ENCODE measurements at regions not wholly inside any gene's neighbourhood (a gene's known extent, or its start where the extent isn't known, plus 50 kb on each side); places are given as distances from the start of the nearest gene placed in this dataset.

- no peak for TF ChIP-seq CHD7 (IDR thresholded peaks at IDR 0.05; ENCODE audit: insufficient replicate concordance, low read length)
- no peak for TF ChIP-seq MAFK (IDR thresholded peaks at IDR 0.05; ENCODE audit: low read depth, low read length)
- TF ChIP-seq KDM4A (IDR thresholded peaks at IDR 0.05; ENCODE audit: low read depth, low read length, severe bottlenecking) = no peak
- no peak for TF ChIP-seq KDM5A (IDR thresholded peaks at IDR 0.05; ENCODE audit: low read length)
- no peak for TF ChIP-seq JUN (IDR thresholded peaks at IDR 0.05; ENCODE audit: low read depth, low read length)
- no peak for TF ChIP-seq SIRT6 (IDR thresholded peaks at IDR 0.05; ENCODE audit: low read length)
- TF ChIP-seq TAF7 (optimal IDR thresholded peaks at IDR 0.05; ENCODE audit: borderline replicate concordance, low read depth, low read length) = no peak
- no peak for TF ChIP-seq SP1 (IDR thresholded peaks at IDR 0.05; ENCODE audit: low read depth, low read length)
- no peak for TF ChIP-seq HDAC6 (IDR thresholded peaks at IDR 0.05; ENCODE audit: low read depth, low read length)
- TF ChIP-seq TBP (IDR thresholded peaks at IDR 0.05; ENCODE audit: low read depth, low read length) = no peak
- no peak for TF ChIP-seq NRF1 (IDR thresholded peaks at IDR 0.05; ENCODE audit: low read depth, low read length)
- TF ChIP-seq POLR2A (IDR thresholded peaks at IDR 0.05; ENCODE audit: control extremely low read depth in 1 of 2, low read depth in 2 of 2, low read length in 2 of 2) = no peak
- no peak for TF ChIP-seq FOSL1 (IDR thresholded peaks at IDR 0.05; ENCODE audit: insufficient read depth, low read depth, low read length)
- TF ChIP-seq ASH2L (IDR thresholded peaks at IDR 0.05; ENCODE audit: low read length) = no peak
Observed at GRCh38 chr5:85591311-85591710, 1026.4 kb upstream of the COX7C start (continued).

Measured in H1 (cell line).